ENCODE measurements at regions not wholly inside any gene's neighbourhood (a gene's known extent, or its start where the extent isn't known, plus 50 kb on each side); places are given as distances from the start of the nearest gene placed in this dataset.
"Not testable (repeated sequence)": the region's sequence is repeated elsewhere in the genome, so short reads cannot be mapped to it uniquely, and the experiment has no call there.

DNA sequence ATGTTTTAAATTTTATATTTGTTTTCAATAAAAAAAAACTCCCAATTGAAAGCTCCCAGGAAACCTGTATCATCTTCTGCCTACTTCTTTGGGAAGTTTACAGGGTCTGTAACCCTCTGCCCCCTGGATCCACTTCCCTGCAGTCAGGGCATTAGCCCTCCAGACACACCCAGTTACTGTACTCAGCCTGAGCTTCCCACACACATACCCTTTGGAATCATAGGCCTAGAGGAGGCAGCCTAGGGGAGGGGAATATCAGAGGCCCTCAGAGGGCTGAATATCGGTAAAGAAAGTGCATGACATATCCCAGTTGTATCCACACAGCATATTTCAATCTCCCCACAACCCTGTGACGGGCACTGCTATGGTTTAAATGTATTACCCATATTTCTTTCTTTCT is 56.2 kb upstream of the TFPI start:
- not testable (repeated sequence) for H3K27ac Mint-ChIP-seq; H3K36me3 Mint-ChIP-seq; H3K27me3 Mint-ChIP-seq; H3K4me3 Mint-ChIP-seq; H3K9me3 Mint-ChIP-seq (ENCODE audit: low read depth); H3K4me1 Mint-ChIP-seq (ENCODE audit: low read depth)

DNA sequence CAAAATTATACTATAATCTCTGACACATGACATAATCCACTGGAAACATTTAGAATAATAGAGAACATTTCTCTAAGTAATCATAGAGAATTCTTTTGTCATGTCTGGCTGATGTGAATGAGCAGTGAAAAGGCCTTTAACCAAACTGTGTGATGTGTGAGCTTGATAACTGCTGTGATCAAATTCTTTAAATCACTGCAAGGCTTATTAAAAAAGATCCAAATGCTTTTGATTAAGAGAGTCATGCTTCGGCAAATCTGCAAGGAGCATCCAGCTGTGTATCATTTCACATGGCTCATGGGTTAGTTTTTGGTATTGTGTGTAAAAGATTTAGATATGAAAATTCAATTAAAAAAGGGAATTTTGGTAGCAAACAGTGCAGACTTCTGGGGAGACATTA is 58.6 kb upstream of the TFPI start:
- Mint-ChIP-seq H3K9me3 (ENCODE audit: low read depth) (no peaks in the 10 kb centered on the region), H3K4me3 (no peak overlapping the region), H3K4me1 (ENCODE audit: low read depth) (no peaks in the 10 kb centered on the region), H3K36me3 (no peaks in the 10 kb centered on the region), H3K27me3 (no peaks in the 10 kb centered on the region), H3K27ac (no peak overlapping the region)

DNA sequence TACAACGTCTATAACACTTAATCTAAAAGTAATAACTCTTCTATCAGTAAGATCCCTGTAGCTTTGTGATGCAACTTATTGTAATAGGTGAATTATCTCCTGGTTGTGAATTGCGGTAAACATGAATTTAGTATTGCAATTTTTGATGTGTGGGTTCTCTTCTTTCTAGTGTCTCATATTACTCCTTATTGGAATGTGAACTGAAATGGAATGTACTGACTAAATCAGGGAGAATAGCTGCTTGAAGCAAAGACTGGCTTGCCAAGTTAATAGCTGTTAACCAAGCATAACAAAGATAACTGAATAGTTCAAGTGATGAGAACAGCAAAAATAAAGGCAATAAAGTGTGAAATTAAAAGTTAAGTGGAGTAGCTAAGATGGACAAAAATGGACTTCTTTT is 60.5 kb upstream of the TFPI start:
- Mint-ChIP-seq H3K36me3 (no peaks in the 10 kb centered on the region), H3K4me1 (ENCODE audit: low read depth) (no peaks in the 10 kb centered on the region), H3K27ac (no peak overlapping the region), H3K27me3 (no peaks in the 10 kb centered on the region), H3K4me3 (no peak overlapping the region), H3K9me3 (ENCODE audit: low read depth) (no peaks in the 10 kb centered on the region)

DNA sequence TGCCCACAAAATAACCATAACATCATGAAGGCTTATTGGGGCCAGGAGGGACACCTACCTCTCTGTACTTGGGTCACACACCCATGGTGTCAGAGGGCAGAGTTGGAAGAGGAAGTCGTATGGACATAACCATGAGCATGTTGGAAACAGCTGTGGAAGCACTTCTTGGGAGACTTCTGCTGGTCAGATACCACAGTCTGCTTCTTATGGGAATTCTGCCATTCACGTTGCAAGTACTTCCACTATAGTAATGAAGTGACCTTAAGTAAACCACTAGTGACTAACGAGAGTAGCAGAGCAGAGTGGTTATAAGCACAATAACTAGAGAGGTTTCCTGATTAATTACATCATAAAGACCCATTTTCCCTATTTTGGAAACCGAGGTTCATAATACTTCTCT is 61.1 kb upstream of the TFPI start:
- Mint-ChIP-seq H3K4me1 (ENCODE audit: low read depth) (no peaks in the 10 kb centered on the region), H3K36me3 (no peaks in the 10 kb centered on the region), H3K4me3 (no peak overlapping the region), H3K27ac (no peak overlapping the region), H3K27me3 (no peaks in the 10 kb centered on the region), H3K9me3 (ENCODE audit: low read depth) (no peaks in the 10 kb centered on the region)

- Mint-ChIP-seq H3K27ac (no peak overlapping the region), H3K27me3 (no peaks in the 10 kb centered on the region), H3K9me3 (ENCODE audit: low read depth) (no peaks in the 10 kb centered on the region)
These were observed 61.7 kb upstream of the TFPI start for GRCh38 chr2:187615902-187616301.

GRCh38 chr2:187617120-187617519 is 62.9 kb upstream of the TFPI start:
- Mint-ChIP-seq H3K27ac (no peak overlapping the region), H3K36me3 (no peaks in the 10 kb centered on the region), H3K27me3 (no peaks in the 10 kb centered on the region), H3K4me3 (no peak overlapping the region), H3K9me3 (ENCODE audit: low read depth) (no peaks in the 10 kb centered on the region), H3K4me1 (ENCODE audit: low read depth) (no peaks in the 10 kb centered on the region)

More at GRCh38 chr2:187615902-187616301, 61.7 kb upstream of the TFPI start:
- Mint-ChIP-seq H3K4me1 (ENCODE audit: low read depth) (no peaks in the 10 kb centered on the region), H3K4me3 (no peak overlapping the region), H3K36me3 (no peaks in the 10 kb centered on the region)

DNA sequence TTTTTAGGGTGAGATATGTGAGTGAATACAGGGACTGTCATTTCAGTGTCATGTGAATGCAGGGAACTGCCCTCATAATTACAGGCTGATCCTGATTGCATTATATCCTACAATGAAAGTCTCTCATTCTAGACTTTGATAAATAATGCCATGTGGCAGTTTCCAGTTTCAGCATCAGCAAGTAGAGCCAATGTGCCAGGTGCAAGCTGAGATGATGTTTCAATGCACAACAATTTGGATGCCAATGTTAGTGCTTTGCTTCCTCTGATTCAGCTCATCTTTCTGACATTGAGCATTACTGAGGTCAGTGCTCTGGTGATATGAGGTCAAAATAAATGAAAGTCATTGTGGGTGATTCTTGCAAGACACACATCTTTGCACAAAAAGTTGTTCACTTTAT is 63.7 kb upstream of the TFPI start:
- Mint-ChIP-seq H3K27me3 (no peaks in the 10 kb centered on the region), H3K9me3 (ENCODE audit: low read depth) (no peaks in the 10 kb centered on the region), H3K36me3 (no peaks in the 10 kb centered on the region), H3K27ac (no peak overlapping the region), H3K4me3 (no peak overlapping the region), H3K4me1 (ENCODE audit: low read depth) (no peaks in the 10 kb centered on the region)

DNA sequence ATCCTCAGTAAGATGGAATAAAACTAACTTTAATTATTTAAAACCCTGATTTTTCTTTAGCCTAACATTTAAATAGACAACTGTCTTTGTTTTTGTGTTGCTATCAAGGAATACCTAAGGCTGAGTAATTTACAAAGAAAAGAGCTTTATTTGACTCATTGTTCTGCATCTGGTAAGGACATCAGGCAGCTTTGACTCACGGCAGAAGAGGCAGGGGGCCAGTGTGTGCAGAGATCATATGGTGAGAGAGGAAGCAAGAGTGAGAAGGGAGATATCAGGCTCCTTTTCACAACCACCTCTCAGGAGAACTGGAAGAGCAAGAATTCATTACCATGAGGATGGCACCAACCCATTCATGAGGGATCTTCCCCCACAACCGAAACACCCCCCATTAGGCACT is 64.6 kb upstream of the TFPI start:
- no peaks in the 10 kb centered on the region for H3K36me3 Mint-ChIP-seq
- H3K27me3 Mint-ChIP-seq = no peaks in the 10 kb centered on the region
- no peaks in the 10 kb centered on the region for H3K4me1 Mint-ChIP-seq (ENCODE audit: low read depth)
- H3K27ac Mint-ChIP-seq = no peak overlapping the region
- H3K4me3 Mint-ChIP-seq = no peak overlapping the region
- no peaks in the 10 kb centered on the region for H3K9me3 Mint-ChIP-seq (ENCODE audit: low read depth)

GRCh38 chr2:187627153-187627552 is 72.9 kb upstream of the TFPI start:
- no peak overlapping the region for H3K4me3 Mint-ChIP-seq
- H3K4me1 Mint-ChIP-seq (ENCODE audit: low read depth) = no peaks in the 10 kb centered on the region
- no peak overlapping the region for H3K27ac Mint-ChIP-seq
- H3K9me3 Mint-ChIP-seq (ENCODE audit: low read depth) = peaks cover 7% of the 10 kb centered on the region
- no peaks in the 10 kb centered on the region for H3K27me3 Mint-ChIP-seq
- no peaks in the 10 kb centered on the region for H3K36me3 Mint-ChIP-seq

DNA sequence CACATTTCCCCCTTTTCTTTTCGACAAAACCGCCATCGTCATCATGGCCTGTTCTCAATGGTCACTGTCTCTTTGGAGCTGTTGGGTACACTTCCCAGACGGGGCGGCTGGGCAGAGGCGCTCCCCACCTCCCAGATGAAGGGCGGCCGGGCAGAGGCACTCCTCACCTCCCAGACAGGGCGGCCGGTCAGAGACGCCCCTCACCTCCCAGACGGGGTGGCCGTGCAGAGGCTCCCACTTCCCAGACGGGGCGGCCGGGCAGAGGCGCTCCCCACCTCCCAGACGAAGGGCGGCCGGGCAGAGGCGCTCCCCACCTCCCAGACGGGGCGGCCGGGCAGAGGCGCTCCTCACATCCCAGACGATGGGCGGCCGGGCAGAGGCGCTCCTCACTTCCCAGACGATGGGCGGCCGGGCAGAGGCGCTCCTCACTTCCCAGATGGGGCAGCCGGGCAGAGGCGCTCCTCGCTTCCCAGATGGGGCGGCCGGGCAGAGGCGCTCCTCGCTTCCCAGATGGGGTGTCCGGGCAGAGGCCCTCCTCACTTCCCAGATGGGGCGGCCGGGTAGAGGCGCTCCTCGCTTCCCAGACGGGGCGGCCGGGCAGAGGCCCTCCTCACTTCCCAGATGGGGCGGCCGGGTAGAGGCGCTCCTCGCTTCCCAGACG is 82.6 kb upstream of the TFPI start:
- H3K4me3 Mint-ChIP-seq; H3K27ac Mint-ChIP-seq; H3K9me3 Mint-ChIP-seq (ENCODE audit: low read depth); H3K4me1 Mint-ChIP-seq (ENCODE audit: low read depth); H3K27me3 Mint-ChIP-seq; H3K36me3 Mint-ChIP-seq: not testable (repeated sequence)

GRCh38 chr2:187637392-187637740 is 83.1 kb upstream of the TFPI start:
- H3K36me3 Mint-ChIP-seq; H3K4me1 Mint-ChIP-seq (ENCODE audit: low read depth); H3K27ac Mint-ChIP-seq; H3K4me3 Mint-ChIP-seq; H3K27me3 Mint-ChIP-seq; H3K9me3 Mint-ChIP-seq (ENCODE audit: low read depth): not testable (repeated sequence)

DNA sequence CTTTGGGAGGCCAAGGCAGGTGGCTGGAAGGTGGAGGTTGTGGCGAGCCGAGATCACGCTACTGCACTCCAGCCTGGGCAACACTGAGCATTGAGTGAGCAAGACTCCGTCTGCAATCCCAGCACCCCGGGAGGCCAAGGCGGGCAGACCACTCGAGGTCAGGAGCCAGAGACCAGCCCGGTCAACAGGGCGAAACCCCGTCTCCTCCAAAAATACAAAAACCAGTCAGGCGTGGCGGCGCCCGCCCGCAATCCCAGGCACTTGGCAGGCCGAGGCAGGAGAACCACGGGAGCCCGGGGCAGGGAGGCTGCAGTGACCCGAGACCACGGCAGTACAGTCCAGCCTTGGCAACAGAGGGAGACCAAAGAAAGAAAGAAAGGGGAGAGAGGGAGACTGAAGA is 83.5 kb upstream of the TFPI start:
- not testable (repeated sequence) for H3K27me3 Mint-ChIP-seq; H3K4me1 Mint-ChIP-seq (ENCODE audit: low read depth); H3K4me3 Mint-ChIP-seq; H3K9me3 Mint-ChIP-seq (ENCODE audit: low read depth); H3K36me3 Mint-ChIP-seq; H3K27ac Mint-ChIP-seq

GRCh38 chr2:187638840-187639239 is 84.6 kb upstream of the TFPI start:
- H3K27me3 Mint-ChIP-seq = no peaks in the 10 kb centered on the region
- no peaks in the 10 kb centered on the region for H3K9me3 Mint-ChIP-seq (ENCODE audit: low read depth)
- H3K27ac Mint-ChIP-seq = no peak overlapping the region
- no peak overlapping the region for H3K4me3 Mint-ChIP-seq
- no peaks in the 10 kb centered on the region for H3K36me3 Mint-ChIP-seq
- no peaks in the 10 kb centered on the region for H3K4me1 Mint-ChIP-seq (ENCODE audit: low read depth)

DNA sequence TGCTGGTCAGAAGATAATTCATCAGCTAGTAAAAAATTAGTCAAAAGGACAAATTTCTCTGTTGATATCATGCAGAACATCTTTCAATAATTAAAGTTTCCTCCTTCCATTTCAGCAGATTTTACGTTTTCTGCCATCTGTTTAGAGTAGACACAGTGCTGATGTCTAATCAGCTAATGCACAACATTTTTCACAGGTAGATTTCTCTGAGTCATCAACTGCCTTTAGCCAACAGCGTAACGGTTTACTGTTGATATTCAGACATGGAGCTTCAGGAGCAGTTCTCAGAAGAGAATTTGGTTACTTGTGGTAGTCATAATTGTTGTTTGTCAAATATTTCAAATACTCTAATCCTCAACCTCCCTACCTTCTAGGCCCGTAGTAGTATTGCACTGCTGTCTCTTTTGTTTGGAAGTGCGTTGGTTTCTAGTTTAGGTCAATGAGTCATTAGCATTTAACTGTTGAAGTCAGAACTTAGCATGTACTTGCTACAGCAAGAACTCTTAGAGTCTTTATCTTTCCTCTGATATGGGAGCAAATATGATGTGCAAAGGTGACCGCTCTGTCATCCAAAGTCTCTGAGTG is 86.8 kb upstream of the TFPI start:
- Mint-ChIP-seq H3K27me3 (no peaks in the 10 kb centered on the region), H3K36me3 (no peaks in the 10 kb centered on the region), H3K9me3 (ENCODE audit: low read depth) (no peaks in the 10 kb centered on the region), H3K4me3 (no peak overlapping the region), H3K4me1 (ENCODE audit: low read depth) (no peaks in the 10 kb centered on the region), H3K27ac (no peak overlapping the region)

DNA sequence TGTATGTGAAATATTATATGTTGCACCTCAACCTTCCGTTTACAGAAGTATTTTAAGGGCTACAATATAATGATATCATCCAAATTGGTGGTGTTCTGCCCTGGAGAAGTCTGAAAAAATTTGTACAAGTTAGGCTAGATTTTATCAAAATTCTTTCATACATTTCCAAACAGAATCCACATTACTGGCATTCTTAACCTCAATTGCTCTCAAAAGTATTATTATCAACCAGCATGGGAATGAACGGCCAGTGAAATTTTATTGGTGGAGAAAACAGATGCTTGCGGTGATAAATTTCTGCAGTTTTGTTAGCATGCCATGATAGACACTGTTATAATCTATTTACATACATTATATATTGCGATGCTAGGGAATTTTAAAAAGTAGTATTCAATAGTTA is 88.3 kb upstream of the TFPI start:
- Mint-ChIP-seq H3K4me1 (ENCODE audit: low read depth) (no peaks in the 10 kb centered on the region), H3K27me3 (no peaks in the 10 kb centered on the region), H3K27ac (no peak overlapping the region), H3K4me3 (no peak overlapping the region), H3K9me3 (ENCODE audit: low read depth) (no peaks in the 10 kb centered on the region), H3K36me3 (no peaks in the 10 kb centered on the region)

DNA sequence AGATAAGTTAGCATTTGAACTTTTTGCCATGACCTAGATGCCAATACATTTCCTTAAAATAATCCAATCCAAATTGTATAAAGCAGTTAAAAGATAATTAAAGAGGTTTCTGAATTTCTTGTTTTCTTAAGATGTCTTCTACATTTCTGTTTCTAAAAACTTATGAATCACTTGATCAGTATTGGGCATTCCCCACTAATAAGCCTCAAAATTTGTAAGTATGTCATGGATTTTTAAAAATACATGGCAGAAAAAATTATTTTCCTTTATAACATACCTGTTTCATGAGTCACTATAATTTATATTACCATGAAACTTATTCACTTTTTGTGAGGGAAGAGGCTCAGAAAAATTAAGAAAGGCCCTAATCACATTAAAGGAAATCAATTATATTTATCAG is 90.3 kb upstream of the TFPI start:
- H3K4me3 Mint-ChIP-seq = no peak overlapping the region
- H3K9me3 Mint-ChIP-seq (ENCODE audit: low read depth) = no peaks in the 10 kb centered on the region
- H3K27ac Mint-ChIP-seq = no peak overlapping the region
- no peaks in the 10 kb centered on the region for H3K36me3 Mint-ChIP-seq
- H3K4me1 Mint-ChIP-seq (ENCODE audit: low read depth) = no peaks in the 10 kb centered on the region
- H3K27me3 Mint-ChIP-seq = no peaks in the 10 kb centered on the region
